ENCODE measurements at regions not wholly inside any gene's neighbourhood (a gene's known extent, or its start where the extent isn't known, plus 50 kb on each side); places are given as distances from the start of the nearest gene placed in this dataset.

DNA sequence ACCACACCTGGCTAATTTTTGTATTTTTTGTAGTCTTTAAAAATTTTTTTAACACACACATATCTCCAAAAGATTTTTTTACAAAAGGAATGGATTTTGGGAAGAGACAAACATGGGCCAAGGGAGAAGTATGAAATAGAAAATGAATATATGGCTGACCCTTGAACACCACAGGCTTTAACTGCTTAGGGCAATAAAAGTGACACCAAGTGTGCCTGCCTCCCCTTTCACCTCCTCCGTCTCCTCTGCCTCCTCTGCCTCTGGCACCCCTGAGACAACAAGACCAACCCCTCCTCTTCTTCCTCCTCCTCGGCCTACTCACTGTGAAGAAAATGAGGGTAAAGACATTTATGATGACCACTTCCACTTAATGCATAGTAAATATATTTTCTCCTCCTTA, 483.9 kb downstream of the KDM4C start:
- H3K4me1 Mint-ChIP-seq: no peaks in the 10 kb centered on the region
- H3K27me3 Mint-ChIP-seq (ENCODE audit: low read depth in 2 of 2): peaks cover 0 to 3% of the 10 kb centered on the region in 2 donors
- Histone ChIP-seq H3K27me3 (ENCODE audit: control insufficient read depth, insufficient read depth, low read length) (no peaks in the 10 kb centered on the region), H3K4me1 (ENCODE audit: control insufficient read depth, insufficient read depth, low read length) (no peaks in the 10 kb centered on the region), H3K4me3 (ENCODE audit: low read length) (no peak overlapping the region), H3K9me3 (ENCODE audit: control insufficient read depth, insufficient read depth, low read length) (no peaks in the 10 kb centered on the region), H3K27ac (ENCODE audit: low read length) (no peak overlapping the region), H3K36me3 (ENCODE audit: control insufficient read depth, insufficient read depth, low read length) (no peaks in the 10 kb centered on the region)
- TF ChIP-seq CTCF (IDR thresholded peaks at IDR 0.05): no peak
- H3K27ac Mint-ChIP-seq: no peak overlapping the region
- H3K4me3 Mint-ChIP-seq: no peak overlapping the region
- DNase-seq (no peak), ATAC-seq (no peak)
- WGBS (ENCODE audit: insufficient coverage): 89% methylated on average over 1 of the region's 2 CpGs
- intact Hi-C loops (cut with micrococcal nuclease): no loop called here
- no peaks in the 10 kb centered on the region for H3K9me3 Mint-ChIP-seq
- no peaks in the 10 kb centered on the region for H3K36me3 Mint-ChIP-seq

DNA sequence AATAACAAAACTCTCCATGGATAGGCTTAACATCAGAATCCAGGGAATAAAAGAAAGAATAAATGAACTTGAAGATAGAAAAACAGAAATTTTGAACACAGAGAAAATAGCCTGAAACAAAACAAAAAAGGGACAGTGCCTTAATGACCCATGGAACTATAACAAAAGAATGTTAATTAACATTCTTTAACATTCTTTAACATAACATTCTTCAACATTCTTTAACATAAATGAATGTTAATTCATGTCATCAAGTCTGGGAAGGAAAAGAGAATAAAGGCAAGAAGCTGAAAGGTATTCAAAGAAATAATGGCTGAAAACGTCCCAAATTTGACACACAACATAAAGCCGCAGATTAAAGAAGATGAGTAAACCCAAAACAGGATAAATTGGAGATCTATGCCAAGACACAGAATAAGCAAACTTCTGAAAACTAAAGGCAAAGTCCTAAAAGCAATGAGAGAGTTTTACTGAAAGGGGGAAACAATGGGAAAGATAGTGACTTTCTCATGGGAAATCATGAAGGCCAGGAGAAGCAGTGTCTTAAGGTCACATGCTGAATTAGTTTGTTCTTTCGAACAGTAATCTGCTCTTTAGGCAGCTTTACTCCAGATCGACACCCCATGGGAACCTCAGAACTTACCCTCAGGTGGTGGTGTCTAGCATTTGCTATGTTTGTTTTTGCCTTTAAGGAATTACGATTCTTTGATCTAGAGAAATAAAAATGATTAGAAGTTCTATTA, 483.0 kb downstream of the KDM4C start:
- H3K4me1 ChIP-seq (ENCODE audit: control insufficient read depth, insufficient read depth, low read length): no peaks in the 10 kb centered on the region
- Mint-ChIP-seq H3K27ac (no peak overlapping the region), H3K36me3 (no peaks in the 10 kb centered on the region), H3K4me1 (no peaks in the 10 kb centered on the region), H3K4me3 (no peak overlapping the region), H3K9me3 (no peaks in the 10 kb centered on the region), H3K27me3 (ENCODE audit: low read depth in 2 of 2) (peaks cover 0 to 3% of the 10 kb centered on the region in 2 donors)
- TF ChIP-seq CTCF (IDR thresholded peaks at IDR 0.05): no peak
- H3K36me3 ChIP-seq (ENCODE audit: control insufficient read depth, insufficient read depth, low read length): no peaks in the 10 kb centered on the region
- ATAC-seq (no peak), DNase-seq (no peak)
- 79% methylated on average over 4 of the region's 5 CpGs for WGBS (ENCODE audit: insufficient coverage)
- H3K4me3 ChIP-seq (ENCODE audit: low read length): no peak overlapping the region
- intact Hi-C loops (cut with micrococcal nuclease): no loop called here
- H3K27ac ChIP-seq (ENCODE audit: low read length): no peak overlapping the region
- H3K9me3 ChIP-seq (ENCODE audit: control insufficient read depth, insufficient read depth, low read length): no peaks in the 10 kb centered on the region
- no peaks in the 10 kb centered on the region for H3K27me3 ChIP-seq (ENCODE audit: control insufficient read depth, insufficient read depth, low read length)

GRCh38 chr9:7239708-7240107, 481.9 kb downstream of the KDM4C start:
- no peaks in the 10 kb centered on the region for H3K9me3 ChIP-seq (ENCODE audit: control insufficient read depth, insufficient read depth, low read length)
- Mint-ChIP-seq H3K27ac (no peak overlapping the region), H3K4me1 (no peaks in the 10 kb centered on the region), H3K4me3 (no peak overlapping the region), H3K9me3 (no peaks in the 10 kb centered on the region), H3K27me3 (ENCODE audit: low read depth in 2 of 2) (peaks cover 0 to 3% of the 10 kb centered on the region in 2 donors), H3K36me3 (no peaks in the 10 kb centered on the region)
- no peaks in the 10 kb centered on the region for H3K36me3 ChIP-seq (ENCODE audit: control insufficient read depth, insufficient read depth, low read length)
- WGBS (ENCODE audit: insufficient coverage): 79% methylated on average over 2 of the region's 2 CpGs
- no peak for DNase-seq
- TF ChIP-seq CTCF (IDR thresholded peaks at IDR 0.05): no peak
- H3K27ac ChIP-seq (ENCODE audit: low read length): no peak overlapping the region
- no peak for ATAC-seq
- no peaks in the 10 kb centered on the region for H3K27me3 ChIP-seq (ENCODE audit: control insufficient read depth, insufficient read depth, low read length)
- H3K4me3 ChIP-seq (ENCODE audit: low read length): no peak overlapping the region
- intact Hi-C loops (cut with micrococcal nuclease): no loop called here
- no peaks in the 10 kb centered on the region for H3K4me1 ChIP-seq (ENCODE audit: control insufficient read depth, insufficient read depth, low read length)

- intact Hi-C loops (cut with micrococcal nuclease): no loop called here
- ATAC-seq (no peak), DNase-seq (no peak)
- no peaks in the 10 kb centered on the region for H3K9me3 Mint-ChIP-seq
- H3K4me3 Mint-ChIP-seq: no peak overlapping the region
- H3K27ac Mint-ChIP-seq: no peak overlapping the region
- Histone ChIP-seq H3K36me3 (ENCODE audit: control insufficient read depth, insufficient read depth, low read length) (no peaks in the 10 kb centered on the region), H3K4me1 (ENCODE audit: control insufficient read depth, insufficient read depth, low read length) (no peaks in the 10 kb centered on the region), H3K27ac (ENCODE audit: low read length) (no peak overlapping the region), H3K9me3 (ENCODE audit: control insufficient read depth, insufficient read depth, low read length) (no peaks in the 10 kb centered on the region), H3K27me3 (ENCODE audit: control insufficient read depth, insufficient read depth, low read length) (no peaks in the 10 kb centered on the region), H3K4me3 (ENCODE audit: low read length) (no peak overlapping the region)
- no peak for TF ChIP-seq CTCF (IDR thresholded peaks at IDR 0.05)
- H3K27me3 Mint-ChIP-seq (ENCODE audit: low read depth in 2 of 2): peaks cover 0 to 1% of the 10 kb centered on the region in 2 donors
- H3K36me3 Mint-ChIP-seq: no peaks in the 10 kb centered on the region
- H3K4me1 Mint-ChIP-seq: no peaks in the 10 kb centered on the region
- 71% methylated on average over 2 of the region's 2 CpGs for WGBS (ENCODE audit: insufficient coverage)
Observed at GRCh38 chr9:7238247-7238637, 480.5 kb downstream of the KDM4C start.
